ENCODE measurements at regions not wholly inside any gene's neighbourhood (a gene's known extent, or its start where the extent isn't known, plus 50 kb on each side); places are given as distances from the start of the nearest gene placed in this dataset.
"Not testable (repeated sequence)": the region's sequence is repeated elsewhere in the genome, so short reads cannot be mapped to it uniquely, and the experiment has no call there.

DNA sequence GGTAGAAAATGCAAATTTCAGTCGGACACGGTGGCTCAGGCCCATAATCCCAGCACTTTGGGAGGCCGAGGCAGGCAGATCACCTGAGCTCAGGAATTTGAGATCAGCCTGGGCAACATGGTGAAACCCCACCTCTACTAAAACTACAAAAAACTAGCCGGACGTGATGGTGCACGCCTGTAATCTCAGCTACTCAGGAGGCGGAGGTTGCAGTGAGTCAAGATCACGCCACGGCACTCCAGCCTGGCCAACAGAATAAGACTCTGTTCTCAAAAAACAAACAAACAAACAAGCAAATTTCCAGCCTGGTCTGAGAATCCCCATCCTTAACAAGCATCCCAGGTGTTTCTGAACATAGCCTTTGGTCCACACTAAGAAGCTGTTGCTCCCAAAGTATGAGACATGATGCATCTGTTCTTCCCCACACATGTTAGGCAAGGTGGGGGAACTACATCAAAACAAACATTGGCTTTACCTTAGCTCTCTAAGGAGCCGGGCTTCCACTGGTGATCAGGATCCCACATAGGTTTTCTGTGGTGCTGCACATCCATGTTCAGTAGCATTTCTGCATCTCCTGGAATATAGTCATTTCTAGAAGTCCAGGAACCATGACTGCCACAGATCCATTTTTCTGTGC, 92.5 kb upstream of the DMRT1 start:
- DNase-seq (ENCODE audit: low spot score) = no peak
- intact Hi-C loops (cut with DNase I) = no loop called here

DNA sequence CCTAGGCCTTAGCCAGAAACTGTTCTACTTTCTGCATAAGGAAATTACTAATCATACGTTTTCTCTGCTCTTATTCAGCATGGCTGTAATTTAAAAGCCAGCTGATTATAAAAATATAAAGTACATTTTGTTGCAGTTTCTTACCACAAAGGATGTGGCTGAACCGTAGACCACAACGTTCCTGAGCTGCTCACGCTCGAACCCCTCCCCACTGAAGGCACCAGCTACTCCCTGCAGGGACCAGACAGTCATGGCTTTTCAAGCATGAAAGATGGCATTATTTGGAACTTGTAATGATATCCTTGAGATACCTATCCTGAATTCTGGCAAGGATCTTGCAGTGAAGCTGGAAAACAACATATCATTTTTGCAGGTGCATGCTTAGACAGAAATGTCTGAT, 91.8 kb upstream of the DMRT1 start:
- intact Hi-C loops (cut with DNase I) = loop anchor here (5.0 kb wide), 1 partner anchor 52 kb away; no protein-coding TSS in a partner anchor
- no peak for DNase-seq (ENCODE audit: low spot score)

DNA sequence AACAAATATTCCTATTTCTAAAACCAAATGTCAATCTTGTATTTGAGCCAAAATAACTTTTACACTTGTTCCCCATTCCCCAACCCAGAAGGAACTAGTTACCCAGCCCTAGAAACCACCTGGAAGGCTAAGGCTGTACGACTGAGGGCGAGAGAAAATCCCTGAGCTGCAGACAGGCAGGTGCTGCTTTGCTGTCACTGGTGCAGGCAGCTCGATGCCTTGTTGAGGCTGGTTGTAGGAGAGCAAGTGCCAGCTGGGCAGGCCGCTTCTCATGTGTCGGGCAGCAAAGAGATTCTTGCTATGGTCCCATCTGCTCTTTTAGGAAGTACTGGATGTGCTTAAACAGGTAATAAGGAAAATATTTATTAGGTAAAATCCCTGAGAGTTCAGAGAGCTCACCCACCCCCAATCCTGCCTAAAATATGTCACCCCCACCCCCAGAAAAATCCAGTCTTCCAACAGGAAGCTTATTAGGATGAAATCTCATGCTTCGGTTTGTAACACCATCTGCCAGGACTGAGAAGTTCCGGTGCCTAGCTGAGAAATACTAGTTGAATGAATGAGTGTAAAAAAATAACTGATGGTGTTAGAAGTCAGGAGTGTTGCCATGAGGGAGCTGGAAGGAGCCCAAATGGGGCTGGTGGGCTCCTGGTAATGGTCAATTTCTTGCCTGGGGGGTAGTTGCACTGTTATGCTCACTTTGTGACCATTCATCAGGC, 91.1 kb upstream of the DMRT1 start:
- no peak for DNase-seq (ENCODE audit: low spot score)
- intact Hi-C loops (cut with DNase I) = loop anchor here (5.0 kb wide), 1 partner anchor 53 kb away; no protein-coding TSS in a partner anchor

DNA sequence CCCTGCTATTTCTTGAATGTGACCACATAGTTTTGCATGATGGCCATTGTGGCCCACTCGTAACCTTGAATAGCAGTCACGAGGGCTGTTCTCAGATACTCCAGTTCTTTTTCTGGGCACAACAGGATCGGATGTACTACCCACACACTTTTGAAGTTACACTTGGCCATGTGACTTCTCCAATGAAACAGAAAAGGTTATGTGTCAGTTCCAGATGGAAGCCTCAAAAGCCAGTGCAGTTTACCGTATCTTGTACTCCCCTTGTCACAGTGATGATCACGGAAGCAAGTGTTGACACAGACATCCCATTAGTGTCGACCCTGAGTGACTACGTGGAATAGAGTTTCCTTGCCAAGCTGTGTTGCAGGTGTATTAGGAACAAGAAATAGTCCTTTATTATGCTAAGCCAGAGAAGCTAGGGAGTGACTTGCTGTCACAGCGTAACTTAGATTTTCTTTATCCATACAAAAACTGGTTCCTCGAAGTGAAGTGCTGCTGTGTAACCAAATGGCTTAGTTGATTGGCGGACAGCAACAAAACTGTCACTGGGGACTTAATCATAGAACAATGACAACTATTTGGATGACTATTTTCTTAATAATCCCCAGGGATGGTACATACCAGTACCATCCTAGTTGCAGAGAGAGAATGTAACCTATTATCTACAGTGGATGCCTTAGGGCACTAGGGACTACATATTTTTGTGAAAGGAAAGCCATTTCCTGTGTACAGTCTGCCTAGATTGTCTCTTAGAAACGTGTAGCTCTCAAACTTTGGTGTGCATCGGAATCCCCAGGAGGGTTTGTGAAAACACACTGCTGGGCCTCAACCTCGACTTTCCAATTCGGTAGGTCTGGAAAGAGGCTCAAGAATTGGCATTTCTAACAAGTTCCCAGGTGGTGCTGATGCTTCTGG, 90.1 kb upstream of the DMRT1 start:
- intact Hi-C loops (cut with DNase I) = loop anchor here (5.0 kb wide), 1 partner anchor 54 kb away; no protein-coding TSS in a partner anchor
- DNase-seq (ENCODE audit: low spot score) = no peak

DNA sequence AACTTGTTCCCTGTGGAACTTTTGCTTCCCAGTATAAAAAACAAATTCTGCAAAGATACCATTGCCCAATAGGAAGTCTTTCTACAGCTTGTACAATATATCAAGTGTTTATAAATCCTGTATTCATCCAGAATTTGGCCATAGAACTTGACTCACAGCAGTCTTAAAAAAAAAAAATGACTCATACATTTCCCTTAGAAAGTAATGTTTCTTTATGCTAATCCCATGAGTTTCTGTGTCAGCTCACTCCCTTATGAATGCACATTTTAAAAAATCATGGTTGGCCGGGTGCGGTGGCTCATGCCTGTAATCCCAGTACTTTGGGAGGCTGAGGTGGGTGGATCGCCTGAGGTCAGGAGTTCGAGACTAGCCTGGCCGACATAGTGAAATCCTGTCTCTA, 89.3 kb upstream of the DMRT1 start:
- intact Hi-C loops (cut with DNase I) = loop anchor here (5.0 kb wide), 1 partner anchor 55 kb away; no protein-coding TSS in a partner anchor
- no peak for DNase-seq (ENCODE audit: low spot score)

DNA sequence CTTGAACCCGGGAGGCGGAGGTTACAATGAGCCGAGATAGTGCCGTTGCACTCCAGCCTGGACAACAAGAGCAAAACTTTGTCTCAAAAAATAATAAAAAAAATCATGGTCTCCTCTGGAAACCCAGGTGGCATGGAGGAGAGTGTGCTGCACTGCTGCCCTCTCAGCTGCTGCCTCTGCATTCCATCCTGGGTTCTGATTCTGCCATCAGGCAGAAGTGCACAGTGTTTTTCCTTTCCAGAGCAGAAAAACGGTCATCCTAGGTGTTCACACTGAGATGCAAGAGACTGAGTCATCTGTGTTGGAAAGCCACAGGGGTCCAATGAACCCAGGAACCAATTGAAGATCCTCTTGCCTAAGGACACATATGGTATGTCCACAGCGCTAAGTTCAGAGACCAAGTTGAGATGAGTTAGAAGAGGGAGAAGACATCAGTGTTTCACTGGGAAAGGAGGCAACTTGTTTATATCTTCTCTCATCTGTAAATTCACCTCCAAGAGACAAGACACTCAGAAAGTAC, 88.8 kb upstream of the DMRT1 start:
- intact Hi-C loops (cut with DNase I) = loop anchor here (5.0 kb wide), 1 partner anchor 55 kb away; no protein-coding TSS in a partner anchor
- no peak for DNase-seq (ENCODE audit: low spot score)

DNA sequence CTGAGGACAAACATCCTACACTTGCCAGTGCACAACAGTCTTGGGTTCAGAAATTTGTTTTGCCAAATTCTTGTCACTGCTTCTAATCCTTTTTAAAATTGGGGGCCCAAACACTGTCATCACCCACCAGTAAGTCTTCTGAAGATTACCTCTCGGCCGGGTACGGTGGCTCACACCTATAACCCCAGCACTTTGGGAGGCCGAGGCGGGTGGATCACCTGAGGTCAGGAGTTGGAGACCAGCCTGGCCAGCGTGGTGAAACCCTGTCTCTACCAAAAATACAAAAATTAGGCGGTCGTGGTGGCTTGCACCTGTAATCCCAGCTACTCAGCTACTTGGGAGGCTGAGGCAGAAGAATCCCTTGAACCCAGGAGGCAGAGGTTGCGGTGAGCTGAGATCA, 87.8 kb upstream of the DMRT1 start:
- intact Hi-C loops (cut with DNase I) = loop anchor here (2.0 to 5.0 kb wide), 2 partner anchors 56 to 139 kb away; no protein-coding TSS in a partner anchor
- DNase-seq (ENCODE audit: low spot score) = not testable (repeated sequence)

DNA sequence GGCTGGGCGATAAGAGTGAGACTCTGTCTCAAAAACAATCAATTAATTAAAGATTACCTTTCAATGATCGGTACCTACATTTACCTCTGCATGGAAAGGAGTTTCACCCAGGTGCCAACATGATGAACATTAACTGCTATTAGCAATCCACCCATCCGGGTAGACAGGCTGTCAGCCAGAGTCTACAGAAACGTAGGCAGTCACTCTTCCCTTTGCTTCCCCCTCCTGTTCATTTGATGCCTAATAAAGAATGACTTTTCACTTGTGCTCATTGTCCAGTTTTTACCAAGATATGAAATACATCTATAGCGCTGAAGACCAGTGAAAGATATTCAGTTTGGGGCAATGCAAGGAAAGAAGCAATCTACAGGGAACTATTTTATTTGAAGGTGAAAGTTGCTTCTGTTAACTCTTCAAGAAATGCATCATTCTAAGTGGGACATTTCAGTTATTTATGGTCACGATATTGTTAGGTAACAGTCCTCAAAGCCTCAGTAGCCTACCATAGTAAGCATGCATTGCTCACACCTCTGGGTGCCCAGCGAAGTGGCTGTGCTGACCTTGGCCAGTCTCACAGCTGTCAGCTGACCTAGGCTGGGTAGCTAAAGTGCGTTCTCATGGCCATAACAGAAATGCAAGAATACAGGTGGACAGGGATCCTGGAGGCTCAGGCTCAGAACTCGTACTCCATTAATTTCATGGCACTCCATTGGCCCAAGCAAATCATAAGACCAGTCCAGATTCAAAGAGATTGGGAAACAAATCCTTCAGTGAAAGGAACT, 87.2 kb upstream of the DMRT1 start:
- intact Hi-C loops (cut with DNase I) = loop anchor here (2.0 to 5.0 kb wide), 2 partner anchors 57 to 140 kb away; no protein-coding TSS in a partner anchor
- no peak for DNase-seq (ENCODE audit: low spot score)

DNA sequence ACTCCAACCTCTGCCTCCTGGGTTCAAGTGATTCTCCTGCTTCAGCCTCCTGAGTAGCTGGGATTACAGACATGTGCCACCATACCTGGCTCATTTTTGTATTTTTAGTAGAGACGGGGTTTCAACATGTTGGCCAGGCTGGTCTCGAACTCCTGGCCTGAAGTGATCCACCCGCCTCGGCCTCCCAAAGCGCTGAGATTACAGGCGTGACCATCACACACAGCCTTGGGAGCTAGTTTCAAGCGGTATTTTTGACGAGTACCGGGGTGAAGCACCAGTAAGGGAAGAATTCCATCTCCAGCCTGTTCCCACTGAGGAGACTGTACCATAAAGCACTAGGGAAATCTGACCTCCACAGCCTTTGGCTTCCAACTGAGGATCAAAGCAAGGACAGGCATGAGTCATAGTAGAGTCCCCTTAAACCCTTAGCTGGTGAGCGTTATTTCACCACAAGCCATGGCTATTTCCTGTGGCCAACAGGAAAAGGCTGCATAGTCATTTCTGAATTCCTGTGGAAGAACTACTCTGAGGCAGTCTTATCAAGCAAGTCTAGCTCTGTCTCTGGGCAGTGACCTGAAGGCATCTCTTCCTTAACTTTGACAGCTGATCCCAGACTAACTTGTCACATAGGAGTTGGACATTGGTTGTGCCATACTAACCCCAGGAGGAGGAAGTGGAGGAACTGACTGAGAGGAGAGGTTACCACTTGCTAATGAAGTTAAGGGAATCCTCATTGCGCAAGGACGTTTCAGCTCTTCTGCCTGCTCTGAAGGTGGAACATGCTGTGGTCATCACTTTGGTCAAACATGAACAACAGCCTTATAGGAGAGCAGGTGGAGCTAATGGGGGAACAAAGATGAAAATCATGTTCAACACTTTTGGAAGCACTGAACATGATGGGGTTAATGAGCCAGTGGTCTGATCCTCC, 85.8 kb upstream of the DMRT1 start:
- intact Hi-C loops (cut with DNase I) = loop anchor here (2.0 kb wide), 1 partner anchor 141 kb away; no protein-coding TSS in a partner anchor
- no peak for DNase-seq (ENCODE audit: low spot score)

DNA sequence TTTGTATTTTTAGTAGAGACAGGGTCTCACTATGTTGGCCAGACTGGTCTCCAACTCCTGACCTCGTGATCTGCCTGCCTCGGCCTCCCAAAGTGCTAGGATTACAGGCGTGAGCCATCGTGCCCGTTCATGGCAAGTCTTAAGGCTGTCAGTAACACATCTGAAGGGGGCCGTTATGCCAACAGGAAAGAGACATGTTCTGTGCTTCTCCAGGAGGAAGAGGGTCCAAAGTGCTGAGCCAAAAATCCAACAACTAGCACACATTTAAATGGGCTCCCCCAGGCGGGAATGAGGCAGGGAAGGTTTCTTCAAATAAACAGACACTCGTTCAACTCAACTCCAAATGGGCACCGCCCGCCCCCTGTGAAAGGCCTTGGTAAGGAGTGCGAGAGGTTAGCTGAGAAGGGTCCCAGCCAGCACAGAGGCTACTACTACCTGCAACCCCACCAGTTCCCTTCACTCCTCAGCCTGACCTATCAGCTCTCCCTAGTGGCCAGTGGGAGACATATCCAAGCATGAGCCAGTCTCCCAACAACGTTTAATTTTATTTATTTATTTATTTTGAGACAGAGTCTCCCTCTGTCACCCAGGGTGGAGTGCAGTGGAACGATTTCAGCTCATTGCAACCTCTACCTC, 84.1 kb upstream of the DMRT1 start:
- intact Hi-C loops (cut with DNase I) = no loop called here
- no peak for DNase-seq (ENCODE audit: low spot score)

DNA sequence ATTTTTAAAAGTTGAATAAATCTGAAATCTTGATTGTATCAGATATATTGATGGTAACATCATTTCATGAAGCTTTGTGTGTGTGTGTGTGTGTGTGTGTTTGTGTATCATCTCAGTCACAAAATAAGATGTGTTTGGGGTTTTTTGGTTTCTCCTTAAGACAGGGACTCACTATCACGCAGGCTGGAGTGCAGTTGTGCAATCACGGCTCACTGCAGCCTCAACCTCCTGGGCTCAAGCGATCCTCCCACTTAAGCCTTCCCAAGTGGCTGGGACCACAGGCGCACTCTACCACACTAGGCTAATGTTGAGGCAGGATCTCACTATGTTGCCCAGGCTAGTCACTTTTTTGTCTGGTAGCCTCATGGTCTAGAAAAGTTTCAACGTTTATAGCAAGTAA, 83.4 kb upstream of the DMRT1 start:
- no peak for DNase-seq (ENCODE audit: low spot score)
- intact Hi-C loops (cut with DNase I) = no loop called here

DNA sequence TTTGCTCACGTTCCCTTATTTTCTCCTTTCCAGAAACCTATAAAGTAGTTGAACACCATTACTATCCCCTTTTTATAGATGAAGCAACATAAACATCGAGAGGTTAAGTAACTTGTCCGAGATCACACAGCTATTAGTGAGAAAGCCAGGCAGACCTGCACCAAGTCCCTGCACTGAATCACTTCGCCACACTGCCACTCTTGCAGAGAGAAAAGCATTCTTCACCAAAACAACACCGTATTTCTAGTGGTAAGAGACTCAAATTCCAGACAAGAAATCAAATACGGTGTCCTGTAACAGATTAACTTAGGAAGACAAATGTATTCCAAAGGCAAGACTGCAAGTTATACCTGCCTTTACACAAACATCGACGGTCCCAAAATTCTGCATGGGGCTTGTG, 82.0 kb upstream of the DMRT1 start:
- DNase-seq (ENCODE audit: low spot score) = no peak
- intact Hi-C loops (cut with DNase I) = no loop called here

DNA sequence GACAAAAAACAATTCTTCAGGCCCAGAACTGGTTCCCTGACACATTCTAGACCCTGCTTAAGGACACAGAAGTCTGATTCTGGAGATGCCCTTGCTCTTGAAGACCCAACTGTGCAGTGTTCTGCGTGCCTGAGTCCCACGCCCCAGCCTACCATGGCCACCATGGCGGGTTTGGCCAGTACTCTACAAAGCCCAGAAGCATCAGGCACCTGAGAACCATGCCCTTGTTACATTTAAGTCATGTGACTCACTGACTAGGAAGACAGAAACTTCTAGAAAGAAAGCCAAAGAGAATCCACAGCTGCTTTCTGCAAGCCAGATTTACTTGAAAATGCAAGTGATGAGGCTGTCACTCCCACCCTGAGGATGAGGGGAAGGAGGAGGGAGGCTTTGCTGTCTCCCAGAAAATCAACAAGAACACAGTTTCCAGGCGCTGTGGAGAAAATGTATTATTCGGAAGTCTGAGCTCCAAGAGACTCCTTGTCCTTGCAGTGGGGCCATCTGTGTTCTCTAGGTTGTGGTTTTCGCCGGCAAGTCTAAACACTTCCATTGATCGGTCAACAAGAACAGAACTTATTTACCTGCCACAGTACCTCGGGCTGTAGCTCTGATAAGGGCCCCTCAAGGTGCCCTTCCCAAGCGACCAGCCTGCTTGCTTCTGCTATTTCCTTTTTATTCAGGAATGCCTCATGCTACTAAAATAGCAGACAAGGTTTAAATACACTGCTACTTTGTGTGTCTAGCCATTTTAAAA, 81.3 kb upstream of the DMRT1 start:
- intact Hi-C loops (cut with DNase I) = loop anchor here (5.0 kb wide), 2 partner anchors 353 to 373 kb away; no protein-coding TSS in a partner anchor
- no peak for DNase-seq (ENCODE audit: low spot score)

DNA sequence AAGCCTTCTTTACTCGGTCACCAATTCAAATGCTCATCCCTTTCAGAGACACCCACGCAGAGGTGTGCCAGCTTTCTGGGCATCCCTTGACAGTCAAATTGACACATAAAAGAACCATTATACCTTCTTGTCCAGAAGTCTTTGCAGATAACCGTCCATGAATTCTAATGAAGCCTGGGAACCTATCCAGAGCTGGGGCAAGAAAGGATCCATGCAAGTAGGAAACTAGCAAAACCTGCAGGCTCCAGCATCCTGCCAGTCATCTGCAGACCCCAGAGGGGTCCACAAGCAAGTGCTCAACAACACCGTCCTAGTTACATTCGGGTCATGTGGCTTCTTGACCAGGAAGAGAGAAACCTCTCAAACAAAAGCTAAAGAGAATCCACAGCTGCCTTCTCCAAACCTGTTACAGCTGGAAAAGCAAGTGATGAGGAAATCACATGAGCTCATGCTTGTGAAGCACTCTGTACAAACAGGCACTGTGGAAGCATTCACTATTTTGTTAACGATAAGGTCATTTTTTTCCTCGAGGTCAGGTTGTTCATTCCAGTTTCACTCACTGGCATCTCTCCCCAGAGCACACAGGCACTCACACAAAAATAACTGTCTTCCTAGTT, 80.2 kb upstream of the DMRT1 start:
- no peak for DNase-seq (ENCODE audit: low spot score)
- intact Hi-C loops (cut with DNase I) = loop anchor here (5.0 kb wide), 2 partner anchors 354 to 374 kb away; no protein-coding TSS in a partner anchor

DNA sequence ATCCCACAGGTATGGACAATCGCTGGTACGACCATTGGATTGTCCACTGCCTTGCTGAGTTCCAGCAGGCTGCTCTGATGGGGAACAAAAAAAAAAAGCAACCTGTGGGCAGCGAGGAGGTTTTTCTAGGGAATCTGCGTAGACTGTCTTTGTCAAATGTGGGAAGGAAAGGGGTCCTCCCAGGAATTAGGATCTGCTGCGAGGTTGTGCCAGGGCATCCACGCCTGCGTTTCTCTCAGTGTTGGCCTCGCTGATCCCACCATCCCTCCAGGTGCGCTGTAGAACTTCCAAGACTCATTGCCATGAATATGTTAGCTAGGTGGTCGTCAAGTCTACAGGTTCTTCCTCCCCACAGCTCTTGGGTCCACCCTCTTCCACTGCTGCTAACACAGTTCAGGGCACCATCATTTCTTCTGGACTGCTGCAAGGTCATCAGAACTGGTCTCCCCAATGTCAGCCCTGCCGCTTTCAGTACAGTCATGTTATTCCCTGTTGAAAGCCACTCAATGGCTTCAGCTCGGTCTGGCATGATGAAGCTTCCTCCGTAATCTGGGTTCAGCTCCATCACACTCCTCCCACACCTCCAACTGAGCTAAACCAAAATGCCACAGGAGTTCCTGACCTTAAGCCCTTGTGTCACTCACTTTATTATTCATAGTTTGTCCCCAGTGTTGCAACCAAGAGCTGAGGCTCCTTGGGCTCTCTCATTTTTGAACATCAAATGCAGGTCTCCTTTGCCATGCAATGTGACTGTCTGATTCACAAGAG, 79.5 kb upstream of the DMRT1 start:
- intact Hi-C loops (cut with DNase I) = loop anchor here (5.0 kb wide), 2 partner anchors 355 to 375 kb away; no protein-coding TSS in a partner anchor
- no peak for DNase-seq (ENCODE audit: low spot score)
